Endothelial cell of umbilical vein (primary cell): ENCODE measurements at regions not wholly inside any gene's neighbourhood (a gene's known extent, or its start where the extent isn't known, plus 50 kb on each side); places are given as distances from the start of the nearest gene placed in this dataset.

ENCODE experiments used
- POLR2A ChIP-seq: IDR thresholded peaks from 2 replicates; pipeline ENCODE4 v1.6.1; 2012; ENCODE audit warnings: low read depth, mild to moderate bottlenecking, control low read depth, low read length
- TF ChIP-seq, protein P1 (sequence below), 2 donors: IDR thresholded peaks; 1 replicate in 1 of 2; 2 replicates in 1 of 2; pipeline ENCODE4 v1.5.1; 2011; ENCODE audit warnings: low read length in 2 of 2, mild to moderate bottlenecking in 2 of 2, moderate library complexity in 2 of 2, control low read depth in 1 of 2, inconsistent platforms in 1 of 2, low read depth in 1 of 2; ENCODE audit not compliant: insufficient read depth in 1 of 2; ENCODE audit errors: extremely low read depth in 1 of 2

DNA sequence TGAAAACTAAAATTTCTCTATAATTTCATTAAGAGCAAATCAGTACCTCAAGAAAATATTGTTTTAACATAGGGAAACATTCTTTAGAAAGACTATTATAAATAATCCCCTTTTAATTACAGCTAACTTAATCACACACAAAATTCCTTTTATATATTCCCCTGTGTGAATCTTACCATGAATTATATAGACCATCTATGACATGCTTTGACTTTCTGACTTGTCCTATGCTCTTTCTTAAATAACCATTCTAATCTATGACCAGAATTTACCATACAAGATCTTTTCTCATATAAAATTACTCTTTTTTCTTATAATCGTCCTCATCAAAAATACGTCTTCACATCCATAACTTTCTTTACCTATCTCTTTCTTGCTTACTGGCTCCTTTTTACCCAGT lies 824.2 kb upstream of the FAM98A start:
- TF ChIP-seq POLR2A = no peak
- TF ChIP-seq, protein P1, sequence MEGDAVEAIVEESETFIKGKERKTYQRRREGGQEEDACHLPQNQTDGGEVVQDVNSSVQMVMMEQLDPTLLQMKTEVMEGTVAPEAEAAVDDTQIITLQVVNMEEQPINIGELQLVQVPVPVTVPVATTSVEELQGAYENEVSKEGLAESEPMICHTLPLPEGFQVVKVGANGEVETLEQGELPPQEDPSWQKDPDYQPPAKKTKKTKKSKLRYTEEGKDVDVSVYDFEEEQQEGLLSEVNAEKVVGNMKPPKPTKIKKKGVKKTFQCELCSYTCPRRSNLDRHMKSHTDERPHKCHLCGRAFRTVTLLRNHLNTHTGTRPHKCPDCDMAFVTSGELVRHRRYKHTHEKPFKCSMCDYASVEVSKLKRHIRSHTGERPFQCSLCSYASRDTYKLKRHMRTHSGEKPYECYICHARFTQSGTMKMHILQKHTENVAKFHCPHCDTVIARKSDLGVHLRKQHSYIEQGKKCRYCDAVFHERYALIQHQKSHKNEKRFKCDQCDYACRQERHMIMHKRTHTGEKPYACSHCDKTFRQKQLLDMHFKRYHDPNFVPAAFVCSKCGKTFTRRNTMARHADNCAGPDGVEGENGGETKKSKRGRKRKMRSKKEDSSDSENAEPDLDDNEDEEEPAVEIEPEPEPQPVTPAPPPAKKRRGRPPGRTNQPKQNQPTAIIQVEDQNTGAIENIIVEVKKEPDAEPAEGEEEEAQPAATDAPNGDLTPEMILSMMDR (IDR thresholded peaks at IDR 0.05; ENCODE audit: extremely low read depth in 1 of 2, insufficient read depth in 1 of 2, low read depth in 1 of 2, low read length in 2 of 2) = no peak
